HK-2 (cell line): ENCODE measurements at regions not wholly inside any gene's neighbourhood (a gene's known extent, or its start where the extent isn't known, plus 50 kb on each side); places are given as distances from the start of the nearest gene placed in this dataset.

Experiments
- DNase-seq: peaks from one replicate; pipeline ENCODE4 v3.0.0-alpha.2; 2018; ENCODE audit not compliant: unreplicated experiment

- DNase-seq, result no peak
Measured at GRCh38 chr7:125567686-125568085, 638.1 kb upstream of the POT1 start.

GRCh38 chr7:125563964-125564529 lies 634.4 kb upstream of the POT1 start:
- DNase-seq, result no peak

- DNase-seq, result no peak
Measured at GRCh38 chr7:125563557-125563956, 633.9 kb upstream of the POT1 start.

- DNase-seq, result no peak
Measured at GRCh38 chr7:125561006-125561405, 631.4 kb upstream of the POT1 start.

GRCh38 chr7:125559921-125560320 lies 630.3 kb upstream of the POT1 start:
- no peak for DNase-seq

GRCh38 chr7:125555916-125556315 lies 626.3 kb upstream of the POT1 start:
- DNase-seq, result no peak

GRCh38 chr7:125551008-125551407 lies 621.4 kb upstream of the POT1 start:
- no peak for DNase-seq

GRCh38 chr7:125547505-125547904 lies 617.9 kb upstream of the POT1 start:
- DNase-seq, result no peak

GRCh38 chr7:125530553-125530952 lies 600.9 kb upstream of the POT1 start:
- DNase-seq, result no peak

- no peak for DNase-seq
Measured at GRCh38 chr7:125529249-125529648, 599.6 kb upstream of the POT1 start.

- no peak for DNase-seq
Measured at GRCh38 chr7:125526958-125527357, 597.3 kb upstream of the POT1 start.

GRCh38 chr7:125526092-125526491 lies 596.5 kb upstream of the POT1 start:
- no peak for DNase-seq

- no peak for DNase-seq
Measured at GRCh38 chr7:125516194-125516593, 586.6 kb upstream of the POT1 start.

GRCh38 chr7:125512373-125512772 lies 582.7 kb upstream of the POT1 start:
- no peak for DNase-seq

GRCh38 chr7:125511310-125511709 lies 581.7 kb upstream of the POT1 start:
- no peak for DNase-seq

- no peak for DNase-seq
Measured at GRCh38 chr7:125506331-125506730, 576.7 kb upstream of the POT1 start.

- DNase-seq, result no peak
Measured at GRCh38 chr7:125504848-125505247, 575.2 kb upstream of the POT1 start.

- no peak for DNase-seq
Measured at GRCh38 chr7:125495997-125496396, 566.4 kb upstream of the POT1 start.

- no peak for DNase-seq
Measured at GRCh38 chr7:125492521-125492920, 562.9 kb upstream of the POT1 start.

- DNase-seq, result no peak
Measured at GRCh38 chr7:125491137-125491536, 561.5 kb upstream of the POT1 start.

GRCh38 chr7:125490167-125490566 lies 560.5 kb upstream of the POT1 start:
- no peak for DNase-seq

- DNase-seq, result no peak
Measured at GRCh38 chr7:125485223-125485622, 555.6 kb upstream of the POT1 start.

GRCh38 chr7:125484755-125485154 lies 555.1 kb upstream of the POT1 start:
- DNase-seq, result no peak

- no peak for DNase-seq
Measured at GRCh38 chr7:125481323-125481722, 551.7 kb upstream of the POT1 start.

- no peak for DNase-seq
Measured at GRCh38 chr7:125480762-125481161, 551.1 kb upstream of the POT1 start.
